HG03095 (cell line): ENCODE measurements at regions not wholly inside any gene's neighbourhood (a gene's known extent, or its start where the extent isn't known, plus 50 kb on each side); places are given as distances from the start of the nearest gene placed in this dataset.
"Not testable (repeated sequence)": the region's sequence is repeated elsewhere in the genome, so short reads cannot be mapped to it uniquely, and the experiment has no call there.

Experiments
- ATAC-seq: cut with Tn5 transposase; IDR thresholded peaks from one replicate; pipeline ENCODE4 v1.9.1; 2021; ENCODE audit warnings: moderate library complexity; ENCODE audit not compliant: unreplicated experiment

GRCh38 chr3:194032828-194033435, 103.0 kb upstream of the HES1 start:
- no peak for ATAC-seq

GRCh38 chr3:194034346-194035336, 101.3 kb upstream of the HES1 start:
- ATAC-seq = no peak

- ATAC-seq = no peak
Observed at GRCh38 chr3:194035406-194036138, 100.4 kb upstream of the HES1 start.

- ATAC-seq = no peak
Observed at GRCh38 chr3:194036842-194037241, 99.1 kb upstream of the HES1 start.

GRCh38 chr3:194038346-194038745, 97.6 kb upstream of the HES1 start:
- not testable (repeated sequence) for ATAC-seq

GRCh38 chr3:194038960-194039359, 97.0 kb upstream of the HES1 start:
- ATAC-seq = no peak

GRCh38 chr3:194040516-194041273, 95.3 kb upstream of the HES1 start:
- ATAC-seq = no peak

GRCh38 chr3:194042927-194043326, 93.0 kb upstream of the HES1 start:
- no peak for ATAC-seq

- no peak for ATAC-seq
Observed at GRCh38 chr3:194043516-194043915, 92.4 kb upstream of the HES1 start.

- peak; percentile 90 for ATAC-seq
Observed at GRCh38 chr3:194045289-194045688, 90.7 kb upstream of the HES1 start.

GRCh38 chr3:194045919-194046318, 90.0 kb upstream of the HES1 start:
- no peak for ATAC-seq

- no peak for ATAC-seq
Observed at GRCh38 chr3:194046531-194046930, 89.4 kb upstream of the HES1 start.

- ATAC-seq = no peak
Observed at GRCh38 chr3:194046995-194047645, 88.8 kb upstream of the HES1 start.

GRCh38 chr3:194049394-194049793, 86.6 kb upstream of the HES1 start:
- ATAC-seq = no peak

GRCh38 chr3:194050782-194051320, 85.1 kb upstream of the HES1 start:
- no peak for ATAC-seq

GRCh38 chr3:194051366-194052149, 84.4 kb upstream of the HES1 start:
- ATAC-seq = no peak

- ATAC-seq = no peak
Observed at GRCh38 chr3:194053136-194053535, 82.8 kb upstream of the HES1 start.

GRCh38 chr3:194054016-194054415, 81.9 kb upstream of the HES1 start:
- no peak for ATAC-seq

- no peak for ATAC-seq
Observed at GRCh38 chr3:194054540-194054939, 81.4 kb upstream of the HES1 start.
